Osteoblast (primary cell): ENCODE measurements at regions not wholly inside any gene's neighbourhood (a gene's known extent, or its start where the extent isn't known, plus 50 kb on each side); places are given as distances from the start of the nearest gene placed in this dataset.

Experiments
- DNase-seq: peaks from one replicate; pipeline ENCODE4 v3.0.0; 2011; ENCODE audit warnings: low spot score, mixed read lengths; ENCODE audit not compliant: insufficient read length; ENCODE audit errors: missing footprints
- H2AFZ ChIP-seq: 2 replicates; pipeline ENCODE4 v1.6.0; 2011; ENCODE audit warnings: mild to moderate bottlenecking, low read length
- H3K27ac ChIP-seq: 2 replicates; pipeline ENCODE4 v1.5.1; 2011; ENCODE audit warnings: mild to moderate bottlenecking, low read depth, low read length, moderate library complexity
- H3K27me3 ChIP-seq: 2 replicates; pipeline ENCODE4 v1.6.0; 2012; ENCODE audit warnings: mild to moderate bottlenecking, control low read depth, inconsistent platforms, low read length, moderate library complexity; ENCODE audit not compliant: insufficient read depth
- H3K36me3 ChIP-seq: 2 replicates; pipeline ENCODE4 v1.5.1; 2011; ENCODE audit warnings: mild to moderate bottlenecking, low read length, control low read depth, moderate library complexity; ENCODE audit not compliant: insufficient read depth
- H3K4me1 ChIP-seq: 2 replicates; pipeline ENCODE4 v1.5.1; 2011; ENCODE audit warnings: mild to moderate bottlenecking, low read length, control low read depth, moderate library complexity; ENCODE audit not compliant: insufficient read depth
- H3K4me2 ChIP-seq: 2 replicates; pipeline ENCODE4 v1.6.0; 2011; ENCODE audit warnings: mild to moderate bottlenecking, low read length; ENCODE audit not compliant: insufficient read depth
- H3K4me3 ChIP-seq: fragments of 200-600 bp; sonication (generic); 3 replicates; pipeline ENCODE4 v1.5.1; 2012; ENCODE audit warnings: mild to moderate bottlenecking, low read length, inconsistent platforms; ENCODE audit not compliant: insufficient read depth
- H3K79me2 ChIP-seq: 2 replicates; pipeline ENCODE4 v1.6.0; 2012; ENCODE audit warnings: mild to moderate bottlenecking, low read length, control low read depth, inconsistent platforms; ENCODE audit not compliant: insufficient read depth
- H3K9me3 ChIP-seq: 2 replicates; pipeline ENCODE4 v1.5.1; 2011; ENCODE audit warnings: low read depth, low read length, control low read depth
- H4K20me1 ChIP-seq: 2 replicates; pipeline ENCODE4 v1.6.0; 2012; ENCODE audit warnings: mild to moderate bottlenecking, low read length, control low read depth; ENCODE audit not compliant: insufficient read depth
- TF ChIP-seq, protein P1 (sequence below): IDR thresholded peaks from 2 replicates; pipeline ENCODE4 v1.5.1; 2011; ENCODE audit warnings: mild to moderate bottlenecking, low read depth, low read length, moderate library complexity; ENCODE audit errors: extremely low read depth

DNA sequence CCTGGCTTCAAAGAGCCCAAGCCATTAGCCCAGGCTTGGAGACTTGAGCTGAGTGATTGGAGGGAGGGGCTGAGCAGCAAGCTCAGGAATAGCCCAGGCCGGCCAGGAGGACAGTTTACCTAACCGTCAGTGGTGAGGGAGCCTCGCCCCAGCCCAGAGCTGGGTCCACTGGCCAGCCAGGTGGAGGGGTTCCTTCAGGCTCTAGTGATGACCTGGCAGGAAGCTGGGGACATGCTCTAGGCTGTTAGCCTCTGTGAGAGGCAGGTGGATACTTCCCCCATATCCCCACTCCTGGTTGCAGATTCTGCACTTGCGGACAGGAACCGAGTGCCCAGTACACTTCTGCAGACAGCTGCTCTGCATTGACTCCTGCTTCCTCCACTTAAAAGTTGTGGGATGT is 61.2 kb upstream of the ANTXRL start:
- H3K36me3 ChIP-seq = no peaks in the 10 kb centered on the region
- no peaks in the 10 kb centered on the region for H3K4me1 ChIP-seq
- TF ChIP-seq, protein P1, sequence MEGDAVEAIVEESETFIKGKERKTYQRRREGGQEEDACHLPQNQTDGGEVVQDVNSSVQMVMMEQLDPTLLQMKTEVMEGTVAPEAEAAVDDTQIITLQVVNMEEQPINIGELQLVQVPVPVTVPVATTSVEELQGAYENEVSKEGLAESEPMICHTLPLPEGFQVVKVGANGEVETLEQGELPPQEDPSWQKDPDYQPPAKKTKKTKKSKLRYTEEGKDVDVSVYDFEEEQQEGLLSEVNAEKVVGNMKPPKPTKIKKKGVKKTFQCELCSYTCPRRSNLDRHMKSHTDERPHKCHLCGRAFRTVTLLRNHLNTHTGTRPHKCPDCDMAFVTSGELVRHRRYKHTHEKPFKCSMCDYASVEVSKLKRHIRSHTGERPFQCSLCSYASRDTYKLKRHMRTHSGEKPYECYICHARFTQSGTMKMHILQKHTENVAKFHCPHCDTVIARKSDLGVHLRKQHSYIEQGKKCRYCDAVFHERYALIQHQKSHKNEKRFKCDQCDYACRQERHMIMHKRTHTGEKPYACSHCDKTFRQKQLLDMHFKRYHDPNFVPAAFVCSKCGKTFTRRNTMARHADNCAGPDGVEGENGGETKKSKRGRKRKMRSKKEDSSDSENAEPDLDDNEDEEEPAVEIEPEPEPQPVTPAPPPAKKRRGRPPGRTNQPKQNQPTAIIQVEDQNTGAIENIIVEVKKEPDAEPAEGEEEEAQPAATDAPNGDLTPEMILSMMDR = no peak

DNA sequence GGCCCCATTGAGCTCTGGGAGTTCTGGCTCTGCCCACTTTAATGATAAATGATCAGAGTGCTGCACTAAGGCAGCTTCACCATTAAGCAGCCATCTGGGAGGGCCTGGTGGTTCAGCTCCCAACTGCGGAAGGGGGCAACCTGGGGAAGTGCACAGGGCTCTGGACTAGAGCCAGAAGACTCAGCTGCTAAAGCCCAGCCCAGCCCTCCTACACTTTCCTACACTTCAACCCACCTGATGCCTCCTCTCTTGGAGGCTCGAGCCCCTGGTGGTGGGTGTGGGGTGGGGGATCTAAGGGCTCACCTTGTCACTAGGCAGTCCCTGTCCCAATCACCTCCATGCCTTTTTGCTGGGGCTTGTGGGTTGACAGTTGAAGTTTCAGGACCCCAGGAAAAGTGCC is 60.6 kb upstream of the ANTXRL start:
- no peaks in the 10 kb centered on the region for H3K27me3 ChIP-seq
- no peaks in the 10 kb centered on the region for H3K79me2 ChIP-seq
- H3K4me1 ChIP-seq = no peaks in the 10 kb centered on the region
- H2AFZ ChIP-seq = no peak overlapping the region
- TF ChIP-seq, protein P1 = no peak
- DNase-seq = no peak
- H3K27ac ChIP-seq = no peak overlapping the region
- H3K9me3 ChIP-seq = no peaks in the 10 kb centered on the region
- no peak overlapping the region for H3K4me2 ChIP-seq
- H3K36me3 ChIP-seq = no peaks in the 10 kb centered on the region
- no peaks in the 10 kb centered on the region for H4K20me1 ChIP-seq
- no peak overlapping the region for H3K4me3 ChIP-seq

More for the DNA sequence above, 61.2 kb upstream of the ANTXRL start:
- no peak overlapping the region for H3K4me2 ChIP-seq
- no peak overlapping the region for H3K27ac ChIP-seq
- DNase-seq = no peak
- H2AFZ ChIP-seq = no peak overlapping the region
- H4K20me1 ChIP-seq = no peaks in the 10 kb centered on the region
- no peaks in the 10 kb centered on the region for H3K27me3 ChIP-seq
- H3K9me3 ChIP-seq = no peaks in the 10 kb centered on the region
- no peaks in the 10 kb centered on the region for H3K79me2 ChIP-seq
- no peak overlapping the region for H3K4me3 ChIP-seq

DNA sequence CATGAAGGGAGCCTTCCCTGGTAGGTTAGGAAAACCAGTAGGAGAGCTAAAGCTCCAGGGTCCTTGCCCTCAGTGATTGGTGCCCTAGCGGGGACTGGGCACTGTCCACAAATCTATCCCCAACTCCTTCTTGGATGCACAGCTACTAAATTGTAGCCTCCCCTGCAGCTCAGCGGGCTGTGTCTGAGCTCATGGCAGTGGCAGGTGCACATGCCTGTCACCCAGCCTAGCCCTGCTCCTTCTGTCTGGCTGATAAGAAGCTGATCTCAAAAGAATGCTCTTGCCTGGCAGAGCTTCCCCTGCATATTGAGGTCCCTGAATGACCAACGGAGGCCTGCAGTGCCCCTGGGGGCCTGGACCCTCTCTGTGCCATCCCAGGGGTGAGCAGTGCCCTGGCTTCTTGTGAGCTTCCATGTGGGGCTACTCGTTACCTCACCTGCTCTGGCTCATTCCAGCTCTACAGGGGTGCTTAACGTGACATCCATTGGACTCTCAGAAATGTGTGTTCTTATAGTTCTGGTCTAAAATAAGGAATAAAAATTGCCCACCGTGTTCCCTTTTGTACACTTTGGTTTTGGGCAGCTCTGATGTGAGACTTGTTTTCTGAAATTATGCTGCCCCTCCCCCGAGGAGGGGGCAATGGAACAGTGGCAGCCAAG is 59.8 kb upstream of the ANTXRL start:
- Histone ChIP-seq H3K4me1 (no peaks in the 10 kb centered on the region), H3K79me2 (no peaks in the 10 kb centered on the region), H3K27ac (no peak overlapping the region), H3K4me3 (no peak overlapping the region), H3K9me3 (no peaks in the 10 kb centered on the region), H4K20me1 (no peaks in the 10 kb centered on the region), H3K36me3 (no peaks in the 10 kb centered on the region), H3K4me2 (no peak overlapping the region), H3K27me3 (no peaks in the 10 kb centered on the region), H2AFZ (no peak overlapping the region)
- TF ChIP-seq, protein P1 = no peak
- DNase-seq = no peak

DNA sequence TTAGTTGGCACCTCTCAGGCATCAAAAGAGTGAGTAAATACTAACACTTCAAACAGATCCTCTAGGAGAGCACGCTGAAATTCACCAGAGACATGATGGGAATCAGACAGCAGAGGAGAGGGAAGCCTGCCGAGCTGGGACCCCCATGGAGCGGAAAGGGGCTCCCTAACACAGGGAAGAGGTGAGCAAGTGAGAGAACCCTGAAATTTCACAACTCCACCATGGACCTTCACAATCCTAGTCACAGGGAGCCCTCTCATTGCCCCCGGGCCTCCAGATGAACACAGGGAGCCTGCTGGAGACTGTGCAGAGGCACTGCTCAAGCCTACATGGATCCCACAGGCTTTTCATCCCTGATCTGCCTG is 59.2 kb upstream of the ANTXRL start:
- H3K4me1 ChIP-seq = no peaks in the 10 kb centered on the region
- H3K27ac ChIP-seq = no peak overlapping the region
- H3K4me3 ChIP-seq = no peak overlapping the region
- no peaks in the 10 kb centered on the region for H3K27me3 ChIP-seq
- no peaks in the 10 kb centered on the region for H4K20me1 ChIP-seq
- no peak overlapping the region for H3K4me2 ChIP-seq
- no peaks in the 10 kb centered on the region for H3K9me3 ChIP-seq
- no peak overlapping the region for H2AFZ ChIP-seq
- no peaks in the 10 kb centered on the region for H3K36me3 ChIP-seq
- H3K79me2 ChIP-seq = no peaks in the 10 kb centered on the region
- no peak for DNase-seq
- TF ChIP-seq, protein P1 = no peak
